HepG2 (cell line): ENCODE measurements at regions not wholly inside any gene's neighbourhood (a gene's known extent, or its start where the extent isn't known, plus 50 kb on each side); places are given as distances from the start of the nearest gene placed in this dataset.

Experiments used
- ATAC-seq: fragments of 200-7000 bp; cut with Tn5 transposase; 3 replicates; pipeline ENCODE4 v1.9.1; 2020; ENCODE audit warnings: mild to moderate bottlenecking, moderate library complexity
- BruUV-seq: library from RNA; stranded (reverse); fragments of 400-500 nt; replicated peaks from 2 replicates; lab custom pipeline; 2021; lab: Mats Ljungman, UMichigan
- CTCF ChIA-PET: fragments of 300-600 bp; formaldehyde crosslinking; extraction: SDS; loops from one replicate; lab custom pipeline; 2021; ENCODE audit warnings: low total read pairs, inconsistent platforms, low intra/inter-chr PET ratio; lab: Yijun Ruan, JAX
- POLR2A ChIA-PET: fragments of 350-600 bp; sonication (Branson Sonifier 250); formaldehyde crosslinking; loops from one replicate; lab custom pipeline; 2020; ENCODE audit warnings: antibody characterized with exemption, inconsistent platforms; lab: Yijun Ruan, JAX
- DNase-seq: peaks from one replicate; pipeline ENCODE4 v3.0.0-alpha.2; 2015; ENCODE audit warnings: low spot score
- FAIRE-seq: peaks from 3 replicates; lab custom pipeline; 2011; peaks lifted over from hg19 to GRCh38; lab: Jason Lieb, UNC
- H2AFZ ChIP-seq: one replicate; pipeline ENCODE4 v1.6.1; 2011; ENCODE audit warnings: low read length, inconsistent platforms
- H3K27ac ChIP-seq: fragments of 300-600 bp; 3 replicates; pipeline ENCODE4 v1.8.0; 2011; ENCODE audit warnings: mixed run types, mild to moderate bottlenecking, mixed read lengths, low read length, inconsistent platforms; ENCODE audit not compliant: insufficient read depth; ENCODE audit errors: extremely low read length
- H3K27me3 ChIP-seq, 2 experiments: fragments of 200-600 bp in 1 of 2; 2 replicates in 1 of 2; 3 replicates in 1 of 2; pipeline versions ENCODE4 v1.6.0 to v1.8.0; 2011; ENCODE audit warnings: low read length in 2 of 2, mild to moderate bottlenecking in 2 of 2, moderate library complexity in 2 of 2, inconsistent platforms in 1 of 2; ENCODE audit not compliant: insufficient read depth in 2 of 2, control insufficient read depth in 1 of 2
- H3K36me3 ChIP-seq, 2 experiments: fragments of 200-600 bp in 1 of 2; replicated peaks in 1 of 2; 2 replicates in 1 of 2; 3 replicates in 1 of 2; pipeline versions ENCODE4 v1.5.1 to v1.8.0; 2011; ENCODE audit warnings: low read length in 2 of 2, inconsistent platforms in 1 of 2; ENCODE audit not compliant: insufficient read depth in 2 of 2, control insufficient read depth in 1 of 2
- H3K4me1 ChIP-seq: 2 replicates; pipeline ENCODE4 v1.5.1; 2012; ENCODE audit warnings: low read length, inconsistent platforms; ENCODE audit not compliant: insufficient read depth
- H3K4me2 ChIP-seq: 2 replicates; pipeline ENCODE4 v1.6.0; 2011; ENCODE audit warnings: low read depth, low read length, inconsistent platforms
- H3K4me3 ChIP-seq, 3 experiments: fragments of 200-600 bp in 1 of 3; sonication (generic), shearing (Covaris generic) in 1 of 3; replicated peaks in 1 of 3; 2 replicates each; pipeline ENCODE4 v1.5.1; 2011 to 2016; ENCODE audit warnings: low read length in 3 of 3, inconsistent platforms in 2 of 3, low read depth in 2 of 3, mild to moderate bottlenecking in 2 of 3, control low read depth in 1 of 3, mixed read lengths in 1 of 3; ENCODE audit not compliant: insufficient read depth in 1 of 3
- H3K79me2 ChIP-seq: one replicate; pipeline ENCODE4 v1.6.1; 2011; ENCODE audit warnings: low read length, inconsistent platforms; ENCODE audit not compliant: insufficient read depth
- H3K9ac ChIP-seq: 2 replicates; pipeline ENCODE4 v1.6.0; 2011; ENCODE audit warnings: mild to moderate bottlenecking, low read depth, low read length, inconsistent platforms; ENCODE audit not compliant: insufficient read depth
- H3K9me3 ChIP-seq: 2 replicates; pipeline ENCODE4 v1.5.1; 2012; ENCODE audit warnings: mild to moderate bottlenecking, low read length
- H4K20me1 ChIP-seq: 2 replicates; pipeline ENCODE4 v1.6.0; 2011; ENCODE audit warnings: inconsistent platforms, mild to moderate bottlenecking, low read length, moderate library complexity; ENCODE audit not compliant: insufficient read depth
- CENPBD1 ChIP-seq: sonication (generic); formaldehyde crosslinking; IDR thresholded peaks from 2 replicates; pipeline ENCODE4 v1.8.0; 2022; ENCODE audit warnings: missing genetic modification reagents, low read depth, mild to moderate bottlenecking, borderline replicate concordance
- FLYWCH1 ChIP-seq: sonication (generic); formaldehyde crosslinking; IDR thresholded peaks from 2 replicates; pipeline ENCODE4 v1.8.1; 2023; ENCODE audit warnings: mild to moderate bottlenecking, missing genetic modification reagents
- FOXA3 ChIP-seq: IDR thresholded peaks from 2 replicates; pipeline ENCODE4 v1.6.1; 2016; ENCODE audit warnings: missing genetic modification reagents, missing compliant biosample characterization
- KIAA2018 ChIP-seq: sonication (generic); formaldehyde crosslinking; IDR thresholded peaks from 2 replicates; pipeline ENCODE4 v1.5.0; 2020; ENCODE audit warnings: mild to moderate bottlenecking, missing genetic modification reagents, borderline replicate concordance
- NBN ChIP-seq: fragments of 450-650 bp; conservative IDR thresholded peaks from 2 replicates; pipeline ENCODE4 v1.6.1; 2017
- PCBP1 ChIP-seq: fragments of 200-400 bp; formaldehyde crosslinking; IDR thresholded peaks from 2 replicates; pipeline ENCODE4 v1.6.1; 2017; ENCODE audit warnings: mild to moderate bottlenecking, low read depth, low read length, borderline replicate concordance
- REXO4 ChIP-seq: sonication (generic); formaldehyde crosslinking; IDR thresholded peaks from 2 replicates; pipeline ENCODE4 v1.8.0; 2022; ENCODE audit warnings: missing genetic modification reagents, mild to moderate bottlenecking, borderline replicate concordance
- SIN3B ChIP-seq: fragments of 150-350 bp; IDR thresholded peaks from 2 replicates; pipeline ENCODE4 v1.6.1; 2014; ENCODE audit warnings: low read length
- STAG1 ChIP-seq: sonication (generic); formaldehyde crosslinking; IDR thresholded peaks from 2 replicates; pipeline ENCODE4 v1.4.0; 2020; ENCODE audit warnings: missing genetic modification reagents
- ZNF136 ChIP-seq: sonication (generic); formaldehyde crosslinking; IDR thresholded peaks from 2 replicates; pipeline ENCODE4 v1.8.1; 2022; ENCODE audit warnings: low read depth, mild to moderate bottlenecking, moderate library complexity, missing genetic modification reagents
- ZNF235 ChIP-seq: sonication (generic); formaldehyde crosslinking; IDR thresholded peaks from 2 replicates; pipeline ENCODE4 v1.8.1; 2023; ENCODE audit warnings: mild to moderate bottlenecking, missing genetic modification reagents, borderline replicate concordance
- ZNF552 ChIP-seq: sonication (generic); formaldehyde crosslinking; IDR thresholded peaks from 2 replicates; pipeline ENCODE4 v1.9.0; 2022; ENCODE audit warnings: missing genetic modification reagents, mild to moderate bottlenecking, borderline replicate concordance
- ZNF569 ChIP-seq: sonication (generic); formaldehyde crosslinking; IDR thresholded peaks from 2 replicates; pipeline ENCODE4 v1.5.0; 2020; ENCODE audit warnings: mild to moderate bottlenecking, missing genetic modification reagents, moderate library complexity, borderline replicate concordance
- ZNF737 ChIP-seq: sonication (generic); formaldehyde crosslinking; IDR thresholded peaks from 2 replicates; pipeline ENCODE4 v1.5.0; 2020; ENCODE audit warnings: missing genetic modification reagents, mild to moderate bottlenecking, borderline replicate concordance
- ZNF780A ChIP-seq: sonication (generic); formaldehyde crosslinking; IDR thresholded peaks from 2 replicates; pipeline ENCODE4 v1.8.0; 2022; ENCODE audit warnings: mild to moderate bottlenecking, missing genetic modification reagents, moderate library complexity
- WGBS: methylation state at CpG from one replicate; pipeline ENCODE4 v1.1.6; 2017; ENCODE audit warnings: low lambda C conversion rate; 5-methylcytosine and 5-hydroxymethylcytosine counted together
- in situ Hi-C: cut with HindIII; loops from 2 replicates; pipeline ENCODE4 v1.10.0; 2017; ENCODE audit warnings: low pct_unique_long_range_greater_than_20kb; ENCODE audit not compliant: extremely low pct_ligation_motif_present
- intact Hi-C: fragments of 100-400 bp; cut with micrococcal nuclease; formaldehyde crosslinking; loops from one replicate; pipeline ENCODE4 v1.10.0; 2022; ENCODE audit not compliant: unreplicated experiment

GRCh38 chr7:80078159-80078731, 56.4 kb upstream of the GNAI1 start (continued):
- no peak for TF ChIP-seq KIAA2018

- Histone ChIP-seq H3K27me3 (no peaks in the 10 kb centered on the region), H3K36me3 (no peaks in the 10 kb centered on the region), H3K79me2 (no peaks in the 10 kb centered on the region), H2AFZ (no peak overlapping the region), H3K4me3 (no peak overlapping the region), H3K27ac (no peak overlapping the region), H3K4me1 (no peaks in the 10 kb centered on the region), H4K20me1 (no peaks in the 10 kb centered on the region), H3K4me2 (no peak overlapping the region), H3K9me3 (peaks cover 9% of the 10 kb centered on the region; the same call in 1 of the 2 replicates), H3K9ac (no peak overlapping the region)
- no TSS peak for BruUV-seq
- CTCF ChIA-PET = no interaction called here
- no peak for DNase-seq
- intact Hi-C loops (no loop called here), in situ Hi-C loops (no loop called here)
- FAIRE-seq = no peak
- POLR2A ChIA-PET = no interaction called here
- WGBS = 8% methylated on average over 2 of the region's 2 CpGs
- ATAC-seq = no peak
- TF ChIP-seq NBN = no peak
- no peak for TF ChIP-seq CENPBD1 (CRISPR knock-in tag)
- TF ChIP-seq STAG1 (CRISPR knock-in tag) = no peak
- TF ChIP-seq REXO4 (CRISPR knock-in tag) = no peak
- TF ChIP-seq SIN3B = no peak
- no peak for TF ChIP-seq FOXA3 (CRISPR knock-in tag)
- no peak for TF ChIP-seq FLYWCH1 (CRISPR knock-in tag)
- TF ChIP-seq ZNF737 (CRISPR knock-in tag) = no peak
- no peak for TF ChIP-seq ZNF552
- no peak for TF ChIP-seq ZNF136 (CRISPR knock-in tag)
- no peak for TF ChIP-seq ZNF780A (CRISPR knock-in tag)
- TF ChIP-seq PCBP1 = no peak
- no peak for TF ChIP-seq ZNF235 (CRISPR knock-in tag)
- TF ChIP-seq ZNF569 (CRISPR knock-in tag) = no peak
Observed at GRCh38 chr7:80070391-80070790, 64.2 kb upstream of the GNAI1 start.
